H9 (cell line): ENCODE measurements at regions not wholly inside any gene's neighbourhood (a gene's known extent, or its start where the extent isn't known, plus 50 kb on each side); places are given as distances from the start of the nearest gene placed in this dataset.

ENCODE experiments used
- DNase-seq: peaks from one replicate; pipeline ENCODE4 v3.0.0-alpha.2; 2017
- H2AFZ ChIP-seq: one replicate; pipeline ENCODE4 v1.6.1; 2013; ENCODE audit warnings: mild to moderate bottlenecking, low read length, control low read depth, moderate library complexity
- H2AK5ac ChIP-seq: 2 replicates; pipeline ENCODE4 v1.6.1; 2013; ENCODE audit warnings: low read length, control low read depth, mixed read lengths; ENCODE audit not compliant: insufficient read length
- H2BK120ac ChIP-seq: one replicate; pipeline ENCODE4 v1.6.1; 2013; ENCODE audit warnings: low read depth, mild to moderate bottlenecking, low read length, control low read depth, inconsistent platforms; ENCODE audit not compliant: poor library complexity, severe bottlenecking
- H2BK12ac ChIP-seq: 2 replicates; pipeline ENCODE4 v1.6.1; 2013; ENCODE audit warnings: low read length, control low read depth, mixed read lengths, low read depth; ENCODE audit not compliant: insufficient read length
- H2BK15ac ChIP-seq: 2 replicates; pipeline ENCODE4 v1.6.1; 2013; ENCODE audit warnings: low read depth, low read length, control low read depth
- H2BK20ac ChIP-seq: one replicate; pipeline ENCODE4 v1.6.1; 2013; ENCODE audit warnings: low read depth, mild to moderate bottlenecking, low read length, control low read depth, inconsistent platforms; ENCODE audit not compliant: poor library complexity, severe bottlenecking
- H2BK5ac ChIP-seq: 2 replicates; pipeline ENCODE4 v1.6.1; 2013; ENCODE audit warnings: low read length, control low read depth, mixed read lengths; ENCODE audit not compliant: insufficient read length
- H3K14ac ChIP-seq: 2 replicates; pipeline ENCODE4 v1.6.1; 2013; ENCODE audit warnings: low read length, control low read depth; ENCODE audit not compliant: insufficient read depth
- H3K18ac ChIP-seq: 2 replicates; pipeline ENCODE4 v1.6.1; 2013; ENCODE audit warnings: low read depth, mild to moderate bottlenecking, mixed read lengths, low read length, control low read depth; ENCODE audit not compliant: insufficient read length
- H3K23ac ChIP-seq: 2 replicates; pipeline ENCODE4 v1.6.1; 2013; ENCODE audit warnings: low read length, control low read depth, mixed read lengths, low read depth; ENCODE audit not compliant: insufficient read length
- H3K23me2 ChIP-seq: 2 replicates; pipeline ENCODE4 v1.6.1; 2013; ENCODE audit warnings: low read depth, mild to moderate bottlenecking, mixed read lengths, low read length, control low read depth; ENCODE audit not compliant: insufficient read length, poor library complexity, severe bottlenecking
- H3K27ac ChIP-seq: 2 replicates; pipeline ENCODE4 v1.5.1; 2013; ENCODE audit warnings: low read length, control low read depth, mixed read lengths, low read depth; ENCODE audit not compliant: insufficient read length
- H3K27me3 ChIP-seq: 2 replicates; pipeline ENCODE4 v1.6.1; 2013; ENCODE audit warnings: low read length, control low read depth, inconsistent platforms; ENCODE audit not compliant: insufficient read depth
- H3K4ac ChIP-seq: 2 replicates; pipeline ENCODE4 v1.6.1; 2013; ENCODE audit warnings: low read depth, mild to moderate bottlenecking, control low read depth, inconsistent platforms, low read length, moderate library complexity
- H3K4me1 ChIP-seq: 2 replicates; pipeline ENCODE4 v1.6.1; 2013; ENCODE audit warnings: low read length, control low read depth, inconsistent platforms; ENCODE audit not compliant: insufficient read depth
- H3K4me2 ChIP-seq: 2 replicates; pipeline ENCODE4 v1.6.1; 2013; ENCODE audit warnings: low read length, control low read depth, mixed read lengths; ENCODE audit not compliant: insufficient read length, insufficient read depth
- H3K56ac ChIP-seq: 2 replicates; pipeline ENCODE4 v1.6.1; 2013; ENCODE audit warnings: low read depth, mild to moderate bottlenecking, mixed read lengths, low read length, control low read depth; ENCODE audit not compliant: insufficient read length
- H3K79me1 ChIP-seq: 2 replicates; pipeline ENCODE4 v1.6.1; 2013; ENCODE audit warnings: low read depth, mild to moderate bottlenecking, moderate library complexity, low read length, control low read depth, inconsistent platforms; ENCODE audit not compliant: insufficient read depth, poor library complexity, severe bottlenecking
- H3K79me2 ChIP-seq: 2 replicates; pipeline ENCODE4 v1.6.1; 2013; ENCODE audit warnings: low read length, control low read depth, inconsistent platforms; ENCODE audit not compliant: insufficient read depth
- H3K9ac ChIP-seq: 2 replicates; pipeline ENCODE4 v1.6.1; 2013; ENCODE audit warnings: low read length, control low read depth, mixed read lengths; ENCODE audit not compliant: insufficient read length; ENCODE audit errors: extremely low read depth
- H3K9me3 ChIP-seq: one replicate; pipeline ENCODE4 v1.6.1; 2013; ENCODE audit warnings: low read depth, low read length, inconsistent platforms; ENCODE audit not compliant: control insufficient read depth
- H3T11ph ChIP-seq: one replicate; pipeline ENCODE4 v1.6.1; 2013; ENCODE audit warnings: mild to moderate bottlenecking, low read length, control low read depth, inconsistent platforms
- H4K20me1 ChIP-seq: one replicate; pipeline ENCODE4 v1.6.1; 2013; ENCODE audit not compliant: control insufficient read depth, insufficient read length, insufficient read depth
- H4K5ac ChIP-seq: 2 replicates; pipeline ENCODE4 v1.6.1; 2013; ENCODE audit warnings: low read depth, mild to moderate bottlenecking, mixed read lengths, low read length, control low read depth; ENCODE audit not compliant: insufficient read length
- H4K8ac ChIP-seq: replicated peaks from 2 replicates; pipeline ENCODE4 v1.6.1; 2013; ENCODE audit warnings: low read length, control low read depth, mixed read lengths, low read depth; ENCODE audit not compliant: insufficient read length
- H4K91ac ChIP-seq: 2 replicates; pipeline ENCODE4 v1.6.1; 2013; ENCODE audit warnings: low read depth, mild to moderate bottlenecking, moderate library complexity, mixed read lengths, low read length, control low read depth; ENCODE audit not compliant: insufficient read length
- H3K27ac Mint-ChIP-seq, 3 experiments: 2 replicates in 2 of 3; 3 replicates in 1 of 3; pipeline ENCODE4 v1.8.0; 2020 to 2021; ENCODE audit warnings: mixed read lengths in 3 of 3, mild to moderate bottlenecking in 1 of 3, moderate library complexity in 1 of 3
- H3K27me3 Mint-ChIP-seq: 2 replicates; pipeline ENCODE4 v1.8.0; 2021; ENCODE audit warnings: low read depth, mild to moderate bottlenecking, moderate library complexity, mixed read lengths
- H3K36me3 Mint-ChIP-seq, 3 experiments: 2 replicates in 2 of 3; 3 replicates in 1 of 3; pipeline ENCODE4 v1.8.0; 2020 to 2021; ENCODE audit warnings: low read depth in 3 of 3, mixed read lengths in 3 of 3; ENCODE audit not compliant: insufficient read depth in 1 of 3
- H3K4me1 Mint-ChIP-seq, 2 experiments: 2 replicates each; pipeline ENCODE4 v1.8.0; 2020; ENCODE audit warnings: mixed read lengths in 2 of 2
- H3K4me3 Mint-ChIP-seq, 2 experiments: 2 replicates in 1 of 2; 3 replicates in 1 of 2; pipeline ENCODE4 v1.8.0; 2020 to 2021; ENCODE audit warnings: mild to moderate bottlenecking in 2 of 2, mixed read lengths in 2 of 2, moderate library complexity in 1 of 2
- H3K9me3 Mint-ChIP-seq, 2 experiments: 2 replicates in 1 of 2; 3 replicates in 1 of 2; pipeline ENCODE4 v1.8.0; 2020; ENCODE audit warnings: mild to moderate bottlenecking in 2 of 2, mixed read lengths in 2 of 2, moderate library complexity in 1 of 2
- WGBS: extraction: QIAGEN DNeasy Blood & Tissue Kit; methylation state at CpG from one replicate; pipeline ENCODE4 v1.1.7; 2013; ENCODE audit warnings: missing lambda C conversion rate, low lambda C conversion rate, mixed read lengths; ENCODE audit not compliant: insufficient read length; ENCODE audit errors: extremely low coverage; 5-methylcytosine and 5-hydroxymethylcytosine counted together
- TF ChIP-seq, protein P1 (sequence below): fragments of 200-600 bp; sonication (generic); conservative IDR thresholded peaks from 3 replicates; pipeline ENCODE4 v1.8.0; 2021; ENCODE audit warnings: antibody characterized with exemption, mild to moderate bottlenecking

DNA sequence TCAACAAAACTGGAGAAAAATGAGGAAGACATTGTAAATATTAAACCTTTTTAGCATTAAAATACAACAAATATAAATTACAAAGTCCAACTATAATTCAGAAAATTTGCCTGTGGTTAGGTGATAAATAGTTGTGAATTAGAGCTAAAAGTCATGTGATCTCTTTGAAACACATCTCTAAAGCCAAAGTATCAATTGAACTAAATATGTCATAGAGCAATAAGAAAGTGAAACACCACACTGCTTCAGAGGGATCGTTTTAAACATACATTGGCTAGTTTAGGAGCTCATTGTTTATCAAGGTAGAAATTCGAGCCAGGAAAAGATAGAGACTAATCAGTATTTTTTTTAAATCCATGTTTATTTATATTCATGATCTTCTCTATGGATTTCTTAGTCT lies 606.3 kb upstream of the ITGA1 start:
- Histone ChIP-seq H2BK15ac (no peak overlapping the region), H3K27ac (no peak overlapping the region), H3K9me3 (no peaks in the 10 kb centered on the region), H3K56ac (no peak overlapping the region), H3K79me2 (no peaks in the 10 kb centered on the region), H2BK12ac (no peak overlapping the region), H3K4ac (no peak overlapping the region), H3T11ph (no peak overlapping the region), H3K79me1 (no peaks in the 10 kb centered on the region), H4K5ac (no peak overlapping the region), H3K18ac (no peak overlapping the region), H2AK5ac (no peak overlapping the region), H2BK120ac (no peak overlapping the region), H2BK20ac (no peak overlapping the region), H3K23ac (no peak overlapping the region), H4K20me1 (no peaks in the 10 kb centered on the region), H4K8ac (no peak overlapping the region), H3K27me3 (no peaks in the 10 kb centered on the region), H2AFZ (no peak overlapping the region), H3K4me2 (no peak overlapping the region), H4K91ac (no peak overlapping the region), H2BK5ac (no peak overlapping the region), H3K23me2 (no peaks in the 10 kb centered on the region), H3K14ac (no peak overlapping the region), H3K4me1 (no peaks in the 10 kb centered on the region), H3K9ac (no peak overlapping the region)
- no peak for DNase-seq
- H3K9me3 Mint-ChIP-seq, result no peaks in the 10 kb centered on the region; a peak in 1 of 5 replicates
- no peaks in the 10 kb centered on the region for H3K4me1 Mint-ChIP-seq
- H3K27me3 Mint-ChIP-seq, result no peaks in the 10 kb centered on the region
- H3K27ac Mint-ChIP-seq, result no peak overlapping the region
- TF ChIP-seq, protein P1, sequence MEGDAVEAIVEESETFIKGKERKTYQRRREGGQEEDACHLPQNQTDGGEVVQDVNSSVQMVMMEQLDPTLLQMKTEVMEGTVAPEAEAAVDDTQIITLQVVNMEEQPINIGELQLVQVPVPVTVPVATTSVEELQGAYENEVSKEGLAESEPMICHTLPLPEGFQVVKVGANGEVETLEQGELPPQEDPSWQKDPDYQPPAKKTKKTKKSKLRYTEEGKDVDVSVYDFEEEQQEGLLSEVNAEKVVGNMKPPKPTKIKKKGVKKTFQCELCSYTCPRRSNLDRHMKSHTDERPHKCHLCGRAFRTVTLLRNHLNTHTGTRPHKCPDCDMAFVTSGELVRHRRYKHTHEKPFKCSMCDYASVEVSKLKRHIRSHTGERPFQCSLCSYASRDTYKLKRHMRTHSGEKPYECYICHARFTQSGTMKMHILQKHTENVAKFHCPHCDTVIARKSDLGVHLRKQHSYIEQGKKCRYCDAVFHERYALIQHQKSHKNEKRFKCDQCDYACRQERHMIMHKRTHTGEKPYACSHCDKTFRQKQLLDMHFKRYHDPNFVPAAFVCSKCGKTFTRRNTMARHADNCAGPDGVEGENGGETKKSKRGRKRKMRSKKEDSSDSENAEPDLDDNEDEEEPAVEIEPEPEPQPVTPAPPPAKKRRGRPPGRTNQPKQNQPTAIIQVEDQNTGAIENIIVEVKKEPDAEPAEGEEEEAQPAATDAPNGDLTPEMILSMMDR, result no peak
- H3K36me3 Mint-ChIP-seq, result no peaks in the 10 kb centered on the region; a peak in 1 of 7 replicates
- no peak overlapping the region for H3K4me3 Mint-ChIP-seq
- WGBS, result no CpG with 5 or more reads among the region's 2 CpGs
